OCI-LY7 (cell line): ENCODE measurements at regions not wholly inside any gene's neighbourhood (a gene's known extent, or its start where the extent isn't known, plus 50 kb on each side); places are given as distances from the start of the nearest gene placed in this dataset.

Experiments used
- BruUV-seq: library from RNA; stranded (reverse); fragments of 400-500 nt; replicated peaks from 2 replicates; lab custom pipeline; 2021; lab: Mats Ljungman, UMichigan
- CTCF ChIA-PET: fragments of 300-600 bp; sonication (Branson Sonifier 250); formaldehyde crosslinking; loops from one replicate; lab custom pipeline; 2022; ENCODE audit warnings: antibody characterized with exemption; ENCODE audit not compliant: unreplicated experiment; lab: Charles Lee
- POLR2A ChIA-PET: fragments of 300-600 bp; sonication (Branson Sonifier 250); formaldehyde crosslinking; loops from one replicate; lab custom pipeline; 2022; ENCODE audit warnings: antibody characterized with exemption; lab: Charles Lee
- DNase-seq: peaks from one replicate; pipeline ENCODE4 v3.0.0-alpha.2; 2015; ENCODE audit warnings: low spot score
- H2AFZ ChIP-seq: fragments of 200-600 bp; sonication (generic), shearing (Covaris generic); 2 replicates; pipeline ENCODE4 v1.6.1; 2014; ENCODE audit warnings: mild to moderate bottlenecking, antibody characterized with exemption, low read length, moderate library complexity
- H3K27ac ChIP-seq: fragments of 200-600 bp; sonication (generic); 2 replicates; pipeline ENCODE4 v1.5.1; 2014; ENCODE audit warnings: mixed run types, low read depth, mild to moderate bottlenecking, moderate library complexity, low read length, inconsistent platforms; ENCODE audit not compliant: poor library complexity, severe bottlenecking
- H3K36me3 ChIP-seq: fragments of 200-600 bp; sonication (generic); 2 replicates; pipeline ENCODE4 v1.6.1; 2014; ENCODE audit warnings: mild to moderate bottlenecking, antibody characterized with exemption, low read length, moderate library complexity, mixed read lengths; ENCODE audit not compliant: insufficient read depth
- H3K4me1 ChIP-seq: fragments of 200-600 bp; sonication (generic); 2 replicates; pipeline ENCODE4 v1.5.1; 2014; ENCODE audit warnings: mild to moderate bottlenecking, low read length; ENCODE audit not compliant: insufficient read depth, poor library complexity, severe bottlenecking
- H3K4me2 ChIP-seq: fragments of 200-600 bp; sonication (generic); 2 replicates; pipeline ENCODE4 v1.6.1; 2014; ENCODE audit warnings: mild to moderate bottlenecking, low read length
- H3K4me3 ChIP-seq: fragments of 200-600 bp; sonication (generic); 2 replicates; pipeline ENCODE4 v1.5.1; 2014; ENCODE audit warnings: mild to moderate bottlenecking, low read depth, low read length; ENCODE audit not compliant: poor library complexity, severe bottlenecking
- H3K79me2 ChIP-seq: fragments of 200-600 bp; sonication (generic); 2 replicates; pipeline ENCODE4 v1.6.1; 2016; ENCODE audit warnings: low read depth, mild to moderate bottlenecking, low read length, moderate library complexity, mixed read lengths; ENCODE audit not compliant: insufficient read depth
- H3K9me2 ChIP-seq: fragments of 200-600 bp; sonication (generic); 2 replicates; pipeline ENCODE4 v1.6.1; 2016; ENCODE audit warnings: mild to moderate bottlenecking, low read length, mixed read lengths; ENCODE audit not compliant: insufficient read depth
- H3K9me3 ChIP-seq: fragments of 200-600 bp; sonication (generic); 2 replicates; pipeline ENCODE4 v1.6.1; 2014; ENCODE audit warnings: mild to moderate bottlenecking, mixed run types, low read length, mixed read lengths
- H4K20me1 ChIP-seq: fragments of 200-600 bp; sonication (generic); 2 replicates; pipeline ENCODE4 v1.6.1; 2014; ENCODE audit warnings: mild to moderate bottlenecking, antibody characterized with exemption, low read length, moderate library complexity, mixed read lengths; ENCODE audit not compliant: insufficient read depth
- EZH2phosphoT487 ChIP-seq: fragments of 200-600 bp; sonication (generic); IDR thresholded peaks from 2 replicates; pipeline ENCODE4 v1.6.1; 2018; ENCODE audit warnings: low read depth, borderline replicate concordance, mild to moderate bottlenecking, mixed run types, antibody characterized with exemption, low read length, moderate library complexity, mixed read lengths
- intact Hi-C: fragments of 100-400 bp; cut with micrococcal nuclease; formaldehyde crosslinking; loops from one replicate; pipeline ENCODE4 v1.10.0; 2022; ENCODE audit not compliant: unreplicated experiment
- TF ChIP-seq, protein P1 (sequence below): fragments of 200-600 bp; sonication (generic); conservative IDR thresholded peaks from 2 replicates; pipeline ENCODE4 v1.5.1; 2014; ENCODE audit warnings: mild to moderate bottlenecking, antibody characterized with exemption, low read length, moderate library complexity, mixed read lengths

DNA sequence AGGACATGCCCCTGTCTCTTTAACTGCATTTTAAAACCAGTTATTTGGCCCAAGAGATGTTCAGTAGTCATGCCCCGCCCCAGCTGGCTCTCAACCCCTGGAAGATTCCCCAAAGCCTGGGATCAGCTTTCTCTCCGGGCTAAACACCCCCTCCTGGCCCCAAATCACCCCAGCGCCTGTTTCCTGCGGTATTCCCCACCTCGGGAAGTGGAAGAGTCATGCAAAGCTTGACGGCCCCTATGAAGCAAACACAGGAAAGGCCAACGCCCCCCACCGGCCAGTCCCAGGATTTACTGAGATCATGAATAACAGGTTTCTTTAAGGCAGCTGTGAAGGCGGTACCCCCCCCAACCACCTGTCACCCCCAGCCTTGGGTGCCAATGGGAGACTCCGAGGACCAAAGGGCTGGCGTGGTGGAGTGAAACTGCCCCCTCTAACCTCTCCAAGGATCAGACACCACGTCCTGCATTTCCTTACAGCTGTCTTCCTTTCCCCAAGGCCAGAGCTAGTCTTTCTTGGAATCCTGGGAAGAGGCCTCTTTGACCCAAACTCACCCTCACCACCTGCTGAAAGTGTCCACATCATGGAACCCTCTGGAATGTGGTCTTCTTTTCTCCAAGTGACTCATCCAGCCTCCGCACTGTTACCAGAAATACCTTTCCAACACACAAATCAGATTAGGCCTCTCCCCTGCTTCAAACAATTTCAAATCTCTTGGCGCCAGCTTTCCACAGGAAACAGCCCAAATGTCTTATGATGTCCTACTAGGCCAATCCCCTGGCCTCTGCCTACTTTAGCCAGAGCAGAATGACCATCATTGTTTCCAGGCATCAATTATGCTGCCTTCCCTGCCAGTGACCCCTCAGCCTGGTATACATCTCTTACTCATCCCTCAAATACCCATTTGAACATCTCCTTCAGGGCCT lies 301.5 kb downstream of the ZEB1 start:
- Histone ChIP-seq H2AFZ (no peak overlapping the region), H3K27ac (no peak overlapping the region), H3K9me3 (no peaks in the 10 kb centered on the region), H3K36me3 (no peaks in the 10 kb centered on the region), H3K4me2 (no peak overlapping the region), H3K9me2 (no peaks in the 10 kb centered on the region), H4K20me1 (no peaks in the 10 kb centered on the region), H3K4me1 (no peaks in the 10 kb centered on the region), H3K79me2 (no peaks in the 10 kb centered on the region), H3K4me3 (no peak overlapping the region)
- intact Hi-C loops: no loop called here
- no peak for TF ChIP-seq EZH2phosphoT487
- TF ChIP-seq, protein P1, sequence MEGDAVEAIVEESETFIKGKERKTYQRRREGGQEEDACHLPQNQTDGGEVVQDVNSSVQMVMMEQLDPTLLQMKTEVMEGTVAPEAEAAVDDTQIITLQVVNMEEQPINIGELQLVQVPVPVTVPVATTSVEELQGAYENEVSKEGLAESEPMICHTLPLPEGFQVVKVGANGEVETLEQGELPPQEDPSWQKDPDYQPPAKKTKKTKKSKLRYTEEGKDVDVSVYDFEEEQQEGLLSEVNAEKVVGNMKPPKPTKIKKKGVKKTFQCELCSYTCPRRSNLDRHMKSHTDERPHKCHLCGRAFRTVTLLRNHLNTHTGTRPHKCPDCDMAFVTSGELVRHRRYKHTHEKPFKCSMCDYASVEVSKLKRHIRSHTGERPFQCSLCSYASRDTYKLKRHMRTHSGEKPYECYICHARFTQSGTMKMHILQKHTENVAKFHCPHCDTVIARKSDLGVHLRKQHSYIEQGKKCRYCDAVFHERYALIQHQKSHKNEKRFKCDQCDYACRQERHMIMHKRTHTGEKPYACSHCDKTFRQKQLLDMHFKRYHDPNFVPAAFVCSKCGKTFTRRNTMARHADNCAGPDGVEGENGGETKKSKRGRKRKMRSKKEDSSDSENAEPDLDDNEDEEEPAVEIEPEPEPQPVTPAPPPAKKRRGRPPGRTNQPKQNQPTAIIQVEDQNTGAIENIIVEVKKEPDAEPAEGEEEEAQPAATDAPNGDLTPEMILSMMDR: no peak
- CTCF ChIA-PET: no interaction called here
- no TSS peak for BruUV-seq
- POLR2A ChIA-PET: no interaction called here
- DNase-seq: no peak

DNA sequence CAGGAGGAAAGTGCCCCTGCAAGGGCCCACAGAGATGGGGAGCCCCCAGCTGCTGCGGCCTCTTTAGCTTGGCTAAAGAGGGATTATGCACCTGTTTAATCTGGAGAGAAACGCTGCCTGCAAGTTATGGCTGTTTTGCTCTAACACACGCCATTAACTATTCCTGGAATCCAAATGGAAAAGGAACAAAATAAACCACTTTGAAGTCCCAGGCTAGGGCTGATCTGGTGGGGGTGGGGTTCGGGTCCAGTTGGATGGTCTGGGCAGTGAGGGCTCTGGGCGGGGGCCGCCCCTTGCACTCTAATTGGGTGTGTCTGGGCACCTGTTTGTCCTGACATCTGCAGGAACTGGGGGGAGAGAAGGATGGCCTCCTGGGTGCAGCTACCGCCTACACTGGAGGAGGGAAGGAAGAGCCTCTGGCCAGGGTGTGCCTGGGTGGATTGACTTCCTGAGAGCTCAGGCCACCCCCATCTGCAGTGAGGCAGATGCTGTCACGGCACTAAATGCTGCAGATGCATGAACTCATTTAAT lies 300.6 kb downstream of the ZEB1 start:
- no TSS peak for BruUV-seq
- CTCF ChIA-PET: no interaction called here

More for the DNA sequence above, 300.6 kb downstream of the ZEB1 start:
- H3K27ac ChIP-seq: no peak overlapping the region
- H3K9me3 ChIP-seq: no peaks in the 10 kb centered on the region
- H3K4me2 ChIP-seq: no peak overlapping the region
- intact Hi-C loops: no loop called here
- no peak overlapping the region for H3K4me3 ChIP-seq
- no peak for DNase-seq
- H3K36me3 ChIP-seq: no peaks in the 10 kb centered on the region
- H3K79me2 ChIP-seq: no peaks in the 10 kb centered on the region
- H2AFZ ChIP-seq: no peak overlapping the region
- TF ChIP-seq EZH2phosphoT487: no peak
- TF ChIP-seq, protein P1: no peak
- H3K9me2 ChIP-seq: no peaks in the 10 kb centered on the region
- no peaks in the 10 kb centered on the region for H4K20me1 ChIP-seq
- POLR2A ChIA-PET: interaction anchor here (0.6 kb wide), 1 partner anchor 610 kb away, joined by 8 read pairs; no protein-coding TSS in a partner anchor
- no peaks in the 10 kb centered on the region for H3K4me1 ChIP-seq
